ENCODE measurements at regions not wholly inside any gene's neighbourhood (a gene's known extent, or its start where the extent isn't known, plus 50 kb on each side); places are given as distances from the start of the nearest gene placed in this dataset.

GRCh38 chr22:22345781-22346180, 101.2 kb downstream of the VPREB1 start:
- TF ChIP-seq POLR2AphosphoS5 (IDR thresholded peaks at IDR 0.05) (no peak), CTCF (IDR thresholded peaks at IDR 0.05) (no peak)

Data from breast epithelium (tissue), 3 donors.